GM12878 (cell line): ENCODE measurements at regions not wholly inside any gene's neighbourhood (a gene's known extent, or its start where the extent isn't known, plus 50 kb on each side); places are given as distances from the start of the nearest gene placed in this dataset.

Experiments used
- ATAC-seq: fragments of 200-7000 bp; cut with Tn5 transposase; 3 replicates; pipeline ENCODE4 v1.9.1; 2020; ENCODE audit warnings: mild to moderate bottlenecking, moderate library complexity
- BruUV-seq: library from RNA; stranded (reverse); fragments of 400-500 nt; replicated peaks from 2 replicates; lab custom pipeline; 2021; lab: Mats Ljungman, UMichigan
- CTCF ChIA-PET: fragments of 300-600 bp; sonication (Branson Sonifier 250); formaldehyde crosslinking; extraction: SDS; loops from one replicate; lab custom pipeline; 2021; ENCODE audit warnings: inconsistent platforms; lab: Yijun Ruan, JAX
- POLR2A ChIA-PET: fragments of 350-600 bp; formaldehyde crosslinking; extraction: SDS; loops from one replicate; lab custom pipeline; 2021; ENCODE audit warnings: inconsistent platforms; lab: Charles Lee
- RAD21 ChIA-PET: fragments of 300-600 bp; sonication (Branson Sonifier 250); formaldehyde crosslinking; loops from one replicate; lab custom pipeline; 2023; ENCODE audit warnings: antibody characterized with exemption; ENCODE audit not compliant: unreplicated experiment; lab: Charles Lee
- SMC1A ChIA-PET: fragments of 300-600 bp; sonication (Branson Sonifier 250); formaldehyde crosslinking; loops from one replicate; lab custom pipeline; 2023; ENCODE audit not compliant: unreplicated experiment, uncharacterized antibody; lab: Charles Lee
- DNase-seq: peaks from one replicate; pipeline ENCODE4 v3.0.0-alpha.2; 2011; ENCODE audit warnings: low read depth, low spot score
- FAIRE-seq: peaks from 3 replicates; lab custom pipeline; 2011; peaks lifted over from hg19 to GRCh38; lab: Jason Lieb, UNC
- H2AFZ ChIP-seq: 2 replicates; pipeline ENCODE4 v1.6.0; 2011; ENCODE audit warnings: low read depth, low read length, control low read depth; ENCODE audit not compliant: control insufficient read depth
- H3K27ac ChIP-seq: 2 replicates; pipeline ENCODE4 v1.5.1; 2011; ENCODE audit warnings: control low read depth; ENCODE audit not compliant: control insufficient read depth, insufficient read depth
- H3K27me3 ChIP-seq, 2 experiments: replicated peaks in 1 of 2; 2 replicates each; pipeline versions ENCODE4 v1.6.0 to v1.6.1; 2011; ENCODE audit warnings: low read length in 1 of 2; ENCODE audit not compliant: control insufficient read depth in 2 of 2, insufficient read depth in 2 of 2
- H3K36me3 ChIP-seq, 2 experiments: 2 replicates each; pipeline ENCODE4 v1.5.1; 2011; ENCODE audit warnings: low read length in 1 of 2; ENCODE audit not compliant: control insufficient read depth in 2 of 2, insufficient read depth in 2 of 2
- H3K4me1 ChIP-seq: 2 replicates; pipeline ENCODE4 v1.6.1; 2011; ENCODE audit warnings: mild to moderate bottlenecking, low read length, moderate library complexity, mixed read lengths; ENCODE audit not compliant: control insufficient read depth, insufficient read depth
- H3K4me2 ChIP-seq: 2 replicates; pipeline ENCODE4 v1.6.0; 2011; ENCODE audit warnings: control low read depth; ENCODE audit not compliant: control insufficient read depth, insufficient read depth
- H3K4me3 ChIP-seq: fragments of 200-600 bp; sonication (generic); 2 replicates; pipeline ENCODE4 v1.5.1; 2016
- H3K79me2 ChIP-seq: 2 replicates; pipeline ENCODE4 v1.6.0; 2011; ENCODE audit warnings: low read length; ENCODE audit not compliant: control insufficient read depth, insufficient read depth
- H3K9ac ChIP-seq: 2 replicates; pipeline ENCODE4 v1.8.0; 2011; ENCODE audit warnings: low read length, control low read depth, mixed read lengths; ENCODE audit not compliant: control insufficient read depth, insufficient read depth
- H3K9me3 ChIP-seq: replicated peaks from 3 replicates; pipeline ENCODE4 v1.5.1; 2011; ENCODE audit warnings: mild to moderate bottlenecking, low read length; ENCODE audit not compliant: control insufficient read depth, insufficient read depth
- H4K20me1 ChIP-seq: 2 replicates; pipeline ENCODE4 v1.6.0; 2011; ENCODE audit not compliant: control insufficient read depth, insufficient read depth
- EED ChIP-seq: sonication (generic); IDR thresholded peaks from 2 replicates; pipeline ENCODE4 v1.6.1; 2016; ENCODE audit warnings: antibody characterized with exemption, low read depth
- KLF5 ChIP-seq: fragments of 450-650 bp; IDR thresholded peaks from 2 replicates; pipeline ENCODE4 v1.6.1; 2014; ENCODE audit warnings: mild to moderate bottlenecking; ENCODE audit not compliant: partially characterized antibody
- PML ChIP-seq: IDR thresholded peaks from 2 replicates; pipeline ENCODE4 v1.6.1; 2012; ENCODE audit warnings: low read length, inconsistent platforms
- POLR2A ChIP-seq: IDR thresholded peaks from 2 replicates; pipeline ENCODE4 v1.6.1; 2011; ENCODE audit warnings: low read depth, mild to moderate bottlenecking, low read length
- STAT1 ChIP-seq: fragments of 450-650 bp; conservative IDR thresholded peaks from 2 replicates; pipeline ENCODE4 v1.6.1; 2014; ENCODE audit warnings: antibody characterized with exemption, mild to moderate bottlenecking
- YBX1 ChIP-seq: fragments of 450-650 bp; IDR thresholded peaks from 2 replicates; pipeline ENCODE4 v1.6.1; 2016; ENCODE audit warnings: antibody characterized with exemption
- ZSCAN29 ChIP-seq: fragments of 450-650 bp; IDR thresholded peaks from 2 replicates; pipeline ENCODE4 v1.6.1; 2017; ENCODE audit warnings: mild to moderate bottlenecking, moderate library complexity
- WGBS: methylation state at CpG from one replicate; pipeline ENCODE4 v1.1.6; 2016; ENCODE audit warnings: low lambda C conversion rate; ENCODE audit not compliant: insufficient replicate concordance, insufficient coverage; ENCODE audit errors: missing lambda C conversion rate; 5-methylcytosine and 5-hydroxymethylcytosine counted together
- in situ Hi-C: fragments of 300-500 bp; cut with MboI; formaldehyde crosslinking; loops from 9 replicates; pipeline ENCODE4 v1.14.3; 2018; ENCODE audit warnings: mixed read lengths
- intact Hi-C: fragments of 100-400 bp; cut with micrococcal nuclease; formaldehyde crosslinking; loops from one replicate; pipeline ENCODE4 v1.14.2; 2022; ENCODE audit not compliant: unreplicated experiment
- TF ChIP-seq, protein P1 (sequence below): fragments of 150-350 bp; IDR thresholded peaks from 2 replicates; pipeline ENCODE4 v1.6.1; 2016; ENCODE audit warnings: low read depth, low read length

DNA sequence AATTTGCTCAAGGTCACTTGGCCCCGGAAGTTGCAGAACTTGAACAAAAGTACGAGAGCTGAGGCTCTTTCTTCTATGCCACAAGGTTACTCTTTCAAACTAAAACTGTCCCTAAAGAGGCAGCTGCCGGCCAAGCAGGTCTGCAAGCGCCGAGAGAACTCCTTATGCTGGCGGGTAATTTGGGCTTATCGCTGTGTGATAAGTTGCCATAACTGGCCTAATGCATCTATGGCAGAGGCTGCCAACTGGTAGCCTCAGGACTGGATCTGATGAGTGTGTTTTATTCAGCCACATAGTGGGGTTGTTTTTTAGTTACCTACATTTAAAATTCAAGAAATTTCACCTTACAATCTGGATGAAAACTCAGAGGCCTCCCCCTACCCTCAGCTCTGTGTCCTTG, 68.1 kb upstream of the SPOCK1 start:
- FAIRE-seq (no peak), DNase-seq (no peak), ATAC-seq (no peak)
- no peak overlapping the region for H3K9ac ChIP-seq
- intact Hi-C loops = no loop called here
- in situ Hi-C loops = no loop called here
- ChIA-PET RAD21 (no interaction called here), CTCF (no interaction called here), SMC1A (no interaction called here), POLR2A (no interaction called here)
- no peak overlapping the region for H2AFZ ChIP-seq
- H4K20me1 ChIP-seq = no peaks in the 10 kb centered on the region
- no peak overlapping the region for H3K4me2 ChIP-seq
- H3K4me3 ChIP-seq = no peak overlapping the region
- TF ChIP-seq, protein P1, sequence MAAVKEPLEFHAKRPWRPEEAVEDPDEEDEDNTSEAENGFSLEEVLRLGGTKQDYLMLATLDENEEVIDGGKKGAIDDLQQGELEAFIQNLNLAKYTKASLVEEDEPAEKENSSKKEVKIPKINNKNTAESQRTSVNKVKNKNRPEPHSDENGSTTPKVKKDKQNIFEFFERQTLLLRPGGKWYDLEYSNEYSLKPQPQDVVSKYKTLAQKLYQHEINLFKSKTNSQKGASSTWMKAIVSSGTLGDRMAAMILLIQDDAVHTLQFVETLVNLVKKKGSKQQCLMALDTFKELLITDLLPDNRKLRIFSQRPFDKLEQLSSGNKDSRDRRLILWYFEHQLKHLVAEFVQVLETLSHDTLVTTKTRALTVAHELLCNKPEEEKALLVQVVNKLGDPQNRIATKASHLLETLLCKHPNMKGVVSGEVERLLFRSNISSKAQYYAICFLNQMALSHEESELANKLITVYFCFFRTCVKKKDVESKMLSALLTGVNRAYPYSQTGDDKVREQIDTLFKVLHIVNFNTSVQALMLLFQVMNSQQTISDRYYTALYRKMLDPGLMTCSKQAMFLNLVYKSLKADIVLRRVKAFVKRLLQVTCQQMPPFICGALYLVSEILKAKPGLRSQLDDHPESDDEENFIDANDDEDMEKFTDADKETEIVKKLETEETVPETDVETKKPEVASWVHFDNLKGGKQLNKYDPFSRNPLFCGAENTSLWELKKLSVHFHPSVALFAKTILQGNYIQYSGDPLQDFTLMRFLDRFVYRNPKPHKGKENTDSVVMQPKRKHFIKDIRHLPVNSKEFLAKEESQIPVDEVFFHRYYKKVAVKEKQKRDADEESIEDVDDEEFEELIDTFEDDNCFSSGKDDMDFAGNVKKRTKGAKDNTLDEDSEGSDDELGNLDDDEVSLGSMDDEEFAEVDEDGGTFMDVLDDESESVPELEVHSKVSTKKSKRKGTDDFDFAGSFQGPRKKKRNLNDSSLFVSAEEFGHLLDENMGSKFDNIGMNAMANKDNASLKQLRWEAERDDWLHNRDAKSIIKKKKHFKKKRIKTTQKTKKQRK = no peak
- TF ChIP-seq YBX1 (no peak), EED (no peak), PML (no peak), POLR2A (no peak), STAT1 (no peak), KLF5 (no peak), ZSCAN29 (no peak)
- no TSS peak for BruUV-seq
- H3K9me3 ChIP-seq = no peaks in the 10 kb centered on the region
- no peaks in the 10 kb centered on the region for H3K79me2 ChIP-seq
- peaks cover 1 to 3% of the 10 kb centered on the region in 2 experiments; a peak in 3 of 4 replicates for H3K27me3 ChIP-seq
- H3K27ac ChIP-seq = no peak overlapping the region
- WGBS = 63% methylated on average over 7 of the region's 7 CpGs
- no peaks in the 10 kb centered on the region for H3K36me3 ChIP-seq
- H3K4me1 ChIP-seq = no peaks in the 10 kb centered on the region
